ENCODE measurements at regions not wholly inside any gene's neighbourhood (a gene's known extent, or its start where the extent isn't known, plus 50 kb on each side); places are given as distances from the start of the nearest gene placed in this dataset.

GRCh38 chr1:68624233-68624632, 127.4 kb upstream of the DEPDC1 start:
- DNase-seq (no peak), ATAC-seq (no peak)
- Mint-ChIP-seq H3K27me3 (no peaks in the 10 kb centered on the region), H3K4me1 (no peaks in the 10 kb centered on the region), H3K4me3 (no peak overlapping the region), H3K27ac (no peak overlapping the region), H3K9me3 (peaks cover 13% of the 10 kb centered on the region in 2 donors)

GRCh38 chr1:68625624-68626023, 128.7 kb upstream of the DEPDC1 start:
- Mint-ChIP-seq H3K4me1 (no peaks in the 10 kb centered on the region), H3K9me3 (peaks cover 13% of the 10 kb centered on the region in 2 donors), H3K27me3 (no peaks in the 10 kb centered on the region), H3K4me3 (no peak overlapping the region), H3K27ac (no peak overlapping the region)
- no peak for ATAC-seq
- DNase-seq: no peak

DNA sequence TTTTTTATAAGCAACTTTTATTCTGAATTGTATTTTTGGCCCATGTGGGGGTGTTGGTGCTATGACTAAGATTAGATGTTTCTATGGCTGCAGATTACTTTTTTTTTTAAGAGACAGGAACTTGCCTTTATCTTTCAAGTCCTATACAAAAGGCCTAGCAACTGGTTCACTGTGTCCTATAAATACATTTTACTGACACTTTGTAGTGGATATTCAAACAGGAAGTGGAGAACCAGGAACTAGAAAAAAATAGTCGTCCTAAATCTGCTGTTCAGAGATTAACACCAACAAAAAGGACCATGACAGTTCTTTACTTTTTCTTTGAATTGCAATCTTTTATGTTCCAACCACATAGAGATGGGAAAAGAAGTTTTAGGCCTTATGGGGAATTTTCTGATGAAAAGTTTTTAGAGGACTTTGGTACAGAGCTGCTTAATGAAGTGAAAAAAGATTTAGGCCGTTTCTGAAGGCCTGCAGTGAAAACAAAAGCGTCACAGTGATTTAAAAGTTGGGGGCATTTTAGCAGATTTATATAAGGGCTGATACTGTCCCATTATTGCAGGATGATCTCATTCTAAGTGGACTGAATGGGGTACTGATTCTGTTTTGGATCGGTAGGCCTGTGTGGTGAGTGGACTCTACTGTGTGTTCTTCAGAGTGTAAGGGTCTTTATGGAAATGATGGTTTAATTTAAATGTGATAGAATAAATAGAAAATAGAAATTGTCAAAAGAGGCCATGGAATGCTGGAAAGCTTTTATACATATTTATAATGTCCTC, 136.4 kb upstream of the DEPDC1 start:
- DNase-seq (no peak), ATAC-seq (no peak)
- no peak overlapping the region for H3K27ac Mint-ChIP-seq
- no peaks in the 10 kb centered on the region for H3K27me3 Mint-ChIP-seq
- H3K4me3 Mint-ChIP-seq: no peak overlapping the region
- H3K4me1 Mint-ChIP-seq: no peaks in the 10 kb centered on the region
- no peaks in the 10 kb centered on the region for H3K9me3 Mint-ChIP-seq

- no peaks in the 10 kb centered on the region for H3K9me3 Mint-ChIP-seq
- ATAC-seq: no peak
- no peak overlapping the region for H3K4me3 Mint-ChIP-seq
- no peak for DNase-seq
- no peak overlapping the region for H3K27ac Mint-ChIP-seq
- no peaks in the 10 kb centered on the region for H3K4me1 Mint-ChIP-seq
- H3K27me3 Mint-ChIP-seq: no peaks in the 10 kb centered on the region
Observed at GRCh38 chr1:68644504-68644903, 147.6 kb upstream of the DEPDC1 start.

- DNase-seq (no peak), ATAC-seq (no peak)
- Mint-ChIP-seq H3K27me3 (no peaks in the 10 kb centered on the region), H3K27ac (no peak overlapping the region), H3K9me3 (peaks cover 0 to 8% of the 10 kb centered on the region in 2 donors), H3K4me3 (no peak overlapping the region), H3K4me1 (no peaks in the 10 kb centered on the region)
Observed at GRCh38 chr1:68651115-68651514, 154.2 kb upstream of the DEPDC1 start.

GRCh38 chr1:68653882-68654281, 157.0 kb upstream of the DEPDC1 start:
- ATAC-seq (no peak), DNase-seq (no peak)
- Mint-ChIP-seq H3K4me3 (no peak overlapping the region), H3K4me1 (no peaks in the 10 kb centered on the region), H3K27ac (no peak overlapping the region), H3K9me3 (peaks cover 0 to 8% of the 10 kb centered on the region in 2 donors), H3K27me3 (no peaks in the 10 kb centered on the region)

DNA sequence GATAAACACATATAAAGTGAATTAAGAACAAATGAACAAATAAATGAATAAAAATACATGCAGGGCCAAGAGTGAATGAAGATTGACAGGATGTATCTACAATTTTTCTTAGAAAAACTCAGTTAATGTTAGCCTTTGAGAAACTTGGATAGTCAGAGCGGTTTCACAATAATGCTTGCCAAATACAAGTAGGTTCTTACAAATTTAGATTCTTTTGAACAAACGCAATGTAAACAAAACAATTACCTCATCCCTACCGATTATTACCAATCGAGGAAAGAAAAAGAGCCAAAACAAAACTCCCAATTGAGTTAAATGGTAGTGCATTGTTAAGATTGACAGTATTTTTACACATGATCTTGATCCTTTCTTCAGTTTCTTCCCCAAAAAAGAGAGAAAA, 176.9 kb upstream of the DEPDC1 start:
- H3K27me3 Mint-ChIP-seq: no peaks in the 10 kb centered on the region
- DNase-seq: no peak
- no peak overlapping the region for H3K4me3 Mint-ChIP-seq
- H3K9me3 Mint-ChIP-seq: peaks cover 0 to 16% of the 10 kb centered on the region in 2 donors
- H3K27ac Mint-ChIP-seq: no peak overlapping the region
- H3K4me1 Mint-ChIP-seq: no peaks in the 10 kb centered on the region
- ATAC-seq: no peak

GRCh38 chr1:68675336-68675735, 178.5 kb upstream of the DEPDC1 start:
- peaks cover 0 to 15% of the 10 kb centered on the region in 2 donors for H3K9me3 Mint-ChIP-seq
- no peaks in the 10 kb centered on the region for H3K27me3 Mint-ChIP-seq
- ATAC-seq (no peak), DNase-seq (no peak)
- H3K27ac Mint-ChIP-seq: no peak overlapping the region
- H3K4me3 Mint-ChIP-seq: no peak overlapping the region
- H3K4me1 Mint-ChIP-seq: no peaks in the 10 kb centered on the region

- ATAC-seq (no peak), DNase-seq (no peak)
- Mint-ChIP-seq H3K27ac (no peak overlapping the region), H3K4me1 (no peaks in the 10 kb centered on the region), H3K4me3 (no peak overlapping the region), H3K9me3 (peaks cover 0 to 15% of the 10 kb centered on the region in 2 donors), H3K27me3 (no peaks in the 10 kb centered on the region)
Observed at GRCh38 chr1:68677684-68678351, 180.9 kb upstream of the DEPDC1 start.

DNA sequence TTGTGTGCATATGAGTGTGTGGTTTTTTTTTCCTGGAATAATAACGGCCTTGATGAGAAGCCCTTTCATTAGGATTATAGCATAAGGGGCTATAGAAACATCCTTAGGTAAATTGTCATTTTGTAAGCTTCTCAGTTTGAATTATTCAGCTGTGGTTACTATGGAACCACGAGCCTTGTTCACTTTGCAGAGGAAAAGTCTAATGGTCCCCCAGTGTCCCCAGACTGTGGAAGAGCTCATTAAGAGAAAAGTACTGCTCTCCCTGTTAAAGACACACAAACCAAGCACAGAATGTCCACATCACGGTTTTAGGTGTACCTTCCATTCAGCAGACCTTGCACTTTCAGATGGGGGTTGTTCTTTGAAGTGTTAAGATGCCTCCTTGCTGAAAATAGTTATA, 199.3 kb upstream of the DEPDC1 start:
- H3K4me3 Mint-ChIP-seq: no peak overlapping the region
- ATAC-seq (no peak), DNase-seq (no peak)
- H3K27me3 Mint-ChIP-seq: no peaks in the 10 kb centered on the region
- peaks cover 0 to 4% of the 10 kb centered on the region in 2 donors for H3K9me3 Mint-ChIP-seq
- no peaks in the 10 kb centered on the region for H3K4me1 Mint-ChIP-seq
- no peak overlapping the region for H3K27ac Mint-ChIP-seq

- Mint-ChIP-seq H3K4me1 (no peaks in the 10 kb centered on the region), H3K9me3 (peaks cover 8 to 10% of the 10 kb centered on the region in 2 donors), H3K27ac (no peak overlapping the region), H3K27me3 (no peaks in the 10 kb centered on the region), H3K4me3 (no peak overlapping the region)
- DNase-seq (no peak), ATAC-seq (no peak)
Observed at GRCh38 chr1:68703921-68704354, 207.1 kb upstream of the DEPDC1 start.

DNA sequence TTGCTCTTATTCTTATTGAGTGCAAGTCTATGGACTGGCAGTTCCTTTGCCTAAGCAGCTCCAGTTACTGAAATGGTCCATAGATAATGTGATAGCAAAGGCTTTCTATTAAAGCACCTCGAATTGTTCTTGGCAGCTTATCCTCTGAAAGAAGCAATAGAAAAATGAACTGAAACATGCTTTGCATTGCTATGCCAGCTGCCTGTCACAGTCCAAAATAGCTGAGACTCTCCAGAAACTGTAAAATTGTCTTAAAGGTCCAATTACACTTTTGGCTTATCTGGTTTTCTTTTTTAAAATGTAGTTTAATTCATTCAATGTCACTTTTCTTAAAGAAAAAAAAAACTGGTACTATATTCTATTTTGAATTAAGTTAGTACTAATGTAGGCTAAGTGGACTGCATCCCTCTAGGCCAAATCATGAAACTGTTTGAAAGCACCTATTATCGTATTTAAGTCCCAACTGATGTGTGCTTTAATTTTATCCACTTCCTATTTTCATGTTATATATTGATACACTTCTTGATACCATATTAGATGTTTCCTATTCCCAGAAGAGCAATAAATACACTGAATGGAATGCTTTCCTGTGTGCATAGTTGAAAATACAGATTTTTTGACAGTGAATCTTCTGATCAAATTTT, 208.0 kb upstream of the DEPDC1 start:
- Mint-ChIP-seq H3K4me3 (no peak overlapping the region), H3K27ac (no peak overlapping the region), H3K27me3 (no peaks in the 10 kb centered on the region), H3K9me3 (peaks cover 10 to 19% of the 10 kb centered on the region in 2 donors), H3K4me1 (no peaks in the 10 kb centered on the region)
- ATAC-seq: no peak
- DNase-seq: no peak

- H3K4me3 Mint-ChIP-seq: no peak overlapping the region
- no peaks in the 10 kb centered on the region for H3K27me3 Mint-ChIP-seq
- no peak for ATAC-seq
- no peak for DNase-seq
- H3K27ac Mint-ChIP-seq: no peak overlapping the region
- no peaks in the 10 kb centered on the region for H3K4me1 Mint-ChIP-seq
- H3K9me3 Mint-ChIP-seq: peaks cover 10 to 21% of the 10 kb centered on the region in 2 donors
Observed at GRCh38 chr1:68705466-68705865, 208.6 kb upstream of the DEPDC1 start.

GRCh38 chr1:68706639-68707317, 209.9 kb upstream of the DEPDC1 start:
- Mint-ChIP-seq H3K4me1 (no peaks in the 10 kb centered on the region), H3K27me3 (no peaks in the 10 kb centered on the region)

DNA sequence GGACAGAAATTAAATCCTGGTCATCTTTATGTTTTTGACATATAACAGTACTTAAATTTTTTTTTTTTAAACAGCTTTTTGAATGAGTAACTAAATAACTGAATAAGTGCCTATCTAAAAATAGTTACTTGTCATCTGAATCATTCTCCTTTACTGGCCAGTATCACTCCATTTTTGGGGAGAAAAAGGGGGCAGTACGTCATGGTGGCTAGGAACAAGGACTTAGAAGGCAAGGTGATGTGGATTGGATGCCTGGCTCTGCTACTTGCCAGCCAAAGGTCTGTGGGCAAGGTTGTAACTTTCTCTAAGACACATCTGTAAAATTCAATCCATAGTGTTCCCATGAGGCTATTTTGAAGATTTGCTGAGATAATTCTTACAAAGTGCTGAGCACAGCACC, 220.4 kb upstream of the DEPDC1 start:
- no peak for ATAC-seq
- no peak for DNase-seq
- no peak overlapping the region for H3K27ac Mint-ChIP-seq
- peaks cover 4 to 22% of the 10 kb centered on the region in 2 donors for H3K9me3 Mint-ChIP-seq
- no peak overlapping the region for H3K4me3 Mint-ChIP-seq
- no peaks in the 10 kb centered on the region for H3K27me3 Mint-ChIP-seq
- H3K4me1 Mint-ChIP-seq: no peaks in the 10 kb centered on the region

More at GRCh38 chr1:68706639-68707317, 209.9 kb upstream of the DEPDC1 start:
- DNase-seq: no peak
- H3K9me3 Mint-ChIP-seq: peaks cover 10 to 29% of the 10 kb centered on the region in 2 donors
- ATAC-seq: no peak
- H3K4me3 Mint-ChIP-seq: no peak overlapping the region
- H3K27ac Mint-ChIP-seq: no peak overlapping the region
